HCT116 (cell line): ENCODE measurements at regions not wholly inside any gene's neighbourhood (a gene's known extent, or its start where the extent isn't known, plus 50 kb on each side); places are given as distances from the start of the nearest gene placed in this dataset.

ENCODE experiments used
- ATAC-seq: fragments of 200-7000 bp; cut with Tn5 transposase; 2 replicates; pipeline ENCODE4 v1.9.1; 2020; ENCODE audit warnings: mild to moderate bottlenecking, moderate library complexity
- BruUV-seq: library from RNA; stranded (reverse); fragments of 400-500 nt; replicated peaks from 2 replicates; lab custom pipeline; 2021; lab: Mats Ljungman, UMichigan
- CTCF ChIA-PET: fragments of 300-600 bp; sonication (Branson Sonifier 250); formaldehyde crosslinking; loops from one replicate; lab custom pipeline; 2021; ENCODE audit warnings: antibody characterized with exemption; lab: Charles Lee
- POLR2A ChIA-PET: fragments of 300-600, 350-600 bp; sonication (Branson Sonifier 250); formaldehyde crosslinking; loops from one replicate; lab custom pipeline; 2021; ENCODE audit warnings: antibody characterized with exemption; lab: Charles Lee
- RAD21 ChIA-PET, 2 experiments: fragments of 300-600 bp; sonication (Branson Sonifier 250); formaldehyde crosslinking; loops; one replicate each; lab custom pipeline; 2023; ENCODE audit warnings: low total read pairs in 2 of 2; ENCODE audit not compliant: uncharacterized antibody in 2 of 2, unreplicated experiment in 2 of 2, low non-redundant PET in 1 of 2; lab: Charles Lee
- DNase-seq: peaks from one replicate; pipeline ENCODE4 v3.0.0-alpha.2; 2010; ENCODE audit warnings: low read depth, low spot score
- H2AFZ ChIP-seq: fragments of 200-600 bp; shearing (Covaris generic), sonication (generic); 2 replicates; pipeline ENCODE4 v1.6.1; 2017; ENCODE audit warnings: low read depth, mixed run types, mixed read lengths, antibody characterized with exemption, low read length; ENCODE audit not compliant: poor library complexity, severe bottlenecking
- H3K27ac ChIP-seq: 2 replicates; pipeline ENCODE4 v1.5.1; 2012; ENCODE audit warnings: low read depth, low read length
- H3K27me3 ChIP-seq: fragments of 200-600 bp; sonication (generic); 2 replicates; pipeline ENCODE4 v1.6.1; 2016; ENCODE audit warnings: mixed run types, low read length, mixed read lengths; ENCODE audit not compliant: insufficient read depth
- H3K36me3 ChIP-seq, 2 experiments: fragments of 200-500 bp in 1 of 2; fragments of 200-600 bp in 1 of 2; sonication (Bioruptor generic) in 1 of 2; sonication (generic) in 1 of 2; 2 replicates each; pipeline versions ENCODE4 v1.5.1 to v1.6.1; 2014 to 2016; ENCODE audit warnings: low read length in 2 of 2, inconsistent platforms in 1 of 2, mixed read lengths in 1 of 2, mixed run types in 1 of 2; ENCODE audit not compliant: insufficient read depth in 2 of 2, control insufficient read depth in 1 of 2
- H3K4me1 ChIP-seq, 2 experiments: fragments of 200-600 bp in 1 of 2; sonication (generic) in 1 of 2; 2 replicates each; pipeline versions ENCODE4 v1.5.1 to v1.6.1; 2012 to 2017; ENCODE audit warnings: low read length in 2 of 2, inconsistent platforms in 1 of 2, mild to moderate bottlenecking in 1 of 2, mixed read lengths in 1 of 2, mixed run types in 1 of 2, moderate library complexity in 1 of 2; ENCODE audit not compliant: insufficient read depth in 2 of 2, control insufficient read depth in 1 of 2
- H3K4me2 ChIP-seq: fragments of 200-600 bp; sonication (generic); 2 replicates; pipeline ENCODE4 v1.6.1; 2017; ENCODE audit warnings: mixed run types, low read length, mixed read lengths
- H3K4me3 ChIP-seq, 2 experiments: fragments of 200-600 bp in 1 of 2; sonication (generic) in 1 of 2; replicated peaks in 1 of 2; 2 replicates each; pipeline ENCODE4 v1.5.1; 2011 to 2016; ENCODE audit warnings: low read length in 2 of 2, control low read depth in 1 of 2, low read depth in 1 of 2, mild to moderate bottlenecking in 1 of 2, mixed read lengths in 1 of 2, mixed run types in 1 of 2
- H3K79me2 ChIP-seq: fragments of 200-600 bp; sonication (generic); 2 replicates; pipeline ENCODE4 v1.6.1; 2017; ENCODE audit warnings: mild to moderate bottlenecking, mixed run types, low read length, moderate library complexity, mixed read lengths; ENCODE audit not compliant: insufficient read depth
- H3K9ac ChIP-seq: fragments of 200-600 bp; sonication (generic); 2 replicates; pipeline ENCODE4 v1.6.1; 2016; ENCODE audit warnings: low read length, mixed read lengths
- H3K9me2 ChIP-seq: fragments of 200-600 bp; sonication (generic), shearing (Covaris generic); 2 replicates; pipeline ENCODE4 v1.6.1; 2017; ENCODE audit warnings: mixed run types, mild to moderate bottlenecking, moderate library complexity; ENCODE audit not compliant: insufficient read depth
- H3K9me3 ChIP-seq, 2 experiments: fragments of 200-500 bp in 1 of 2; fragments of 200-600 bp in 1 of 2; sonication (Bioruptor generic) in 1 of 2; sonication (generic) in 1 of 2; 2 replicates each; pipeline ENCODE4 v1.6.1; 2014 to 2017; ENCODE audit warnings: low read length in 2 of 2, mixed read lengths in 2 of 2, inconsistent platforms in 1 of 2, low read depth in 1 of 2, mild to moderate bottlenecking in 1 of 2, mixed run types in 1 of 2, moderate library complexity in 1 of 2; ENCODE audit not compliant: control insufficient read depth in 1 of 2, insufficient read depth in 1 of 2
- H4K20me1 ChIP-seq: fragments of 200-600 bp; sonication (generic), shearing (Covaris generic); 2 replicates; pipeline ENCODE4 v1.6.1; 2017; ENCODE audit warnings: mixed run types, mild to moderate bottlenecking, moderate library complexity; ENCODE audit not compliant: insufficient read depth
- CBX3 ChIP-seq: IDR thresholded peaks from 2 replicates; pipeline ENCODE4 v1.6.1; 2012; ENCODE audit warnings: low read depth
- EGR1 ChIP-seq: IDR thresholded peaks from 2 replicates; pipeline ENCODE4 v1.6.1; 2012; ENCODE audit warnings: low read depth
- ELF1 ChIP-seq: IDR thresholded peaks from 2 replicates; pipeline ENCODE4 v1.6.1; 2012; ENCODE audit warnings: low read depth, borderline replicate concordance
- EZH2 ChIP-seq: fragments of 200-600 bp; sonication (generic); IDR thresholded peaks from 2 replicates; pipeline ENCODE4 v1.6.1; 2017; ENCODE audit warnings: antibody characterized with exemption, mixed run types
- EZH2phosphoT487 ChIP-seq: fragments of 200-600 bp; IDR thresholded peaks from 2 replicates; pipeline ENCODE4 v1.6.1; 2018; ENCODE audit warnings: antibody characterized with exemption, borderline replicate concordance
- FOSL1 ChIP-seq: IDR thresholded peaks from 2 replicates; pipeline ENCODE4 v1.6.1; 2012; ENCODE audit warnings: low read depth
- JUND ChIP-seq: IDR thresholded peaks from 2 replicates; pipeline ENCODE4 v1.6.1; 2012
- POLR2A ChIP-seq: IDR thresholded peaks from 2 replicates; pipeline ENCODE4 v1.7.0; 2011; ENCODE audit warnings: borderline replicate concordance; ENCODE audit not compliant: insufficient read depth, insufficient read length; ENCODE audit errors: extremely low read depth
- RAD21 ChIP-seq: IDR thresholded peaks from 2 replicates; pipeline ENCODE4 v1.6.1; 2012; ENCODE audit warnings: low read depth, mild to moderate bottlenecking
- SIN3A ChIP-seq: IDR thresholded peaks from 2 replicates; pipeline ENCODE4 v1.6.1; 2012; ENCODE audit warnings: low read depth
- SP1 ChIP-seq: IDR thresholded peaks from 2 replicates; pipeline ENCODE4 v1.6.1; 2012; ENCODE audit warnings: low read depth
- SRF ChIP-seq: IDR thresholded peaks from 2 replicates; pipeline ENCODE4 v1.6.1; 2012; ENCODE audit warnings: low read depth
- YY1 ChIP-seq: IDR thresholded peaks from 2 replicates; pipeline ENCODE4 v1.6.1; 2011; ENCODE audit warnings: low read length, low read depth, moderate library complexity, mild to moderate bottlenecking; ENCODE audit not compliant: insufficient replicate concordance; ENCODE audit errors: extremely low read depth
- ZFX ChIP-seq: fragments of 450-650 bp; IDR thresholded peaks from 2 replicates; pipeline ENCODE4 v1.6.1; 2017
- intact Hi-C: fragments of 100-400 bp; cut with micrococcal nuclease; formaldehyde crosslinking; loops from 2 replicates; pipeline ENCODE4 v1.10.0; 2022
- TF ChIP-seq, protein P1 (sequence below): IDR thresholded peaks from 2 replicates; pipeline ENCODE4 v1.6.1; 2011; ENCODE audit warnings: mild to moderate bottlenecking, low read length, moderate library complexity; ENCODE audit not compliant: insufficient replicate concordance; ENCODE audit errors: extremely low read depth

DNA sequence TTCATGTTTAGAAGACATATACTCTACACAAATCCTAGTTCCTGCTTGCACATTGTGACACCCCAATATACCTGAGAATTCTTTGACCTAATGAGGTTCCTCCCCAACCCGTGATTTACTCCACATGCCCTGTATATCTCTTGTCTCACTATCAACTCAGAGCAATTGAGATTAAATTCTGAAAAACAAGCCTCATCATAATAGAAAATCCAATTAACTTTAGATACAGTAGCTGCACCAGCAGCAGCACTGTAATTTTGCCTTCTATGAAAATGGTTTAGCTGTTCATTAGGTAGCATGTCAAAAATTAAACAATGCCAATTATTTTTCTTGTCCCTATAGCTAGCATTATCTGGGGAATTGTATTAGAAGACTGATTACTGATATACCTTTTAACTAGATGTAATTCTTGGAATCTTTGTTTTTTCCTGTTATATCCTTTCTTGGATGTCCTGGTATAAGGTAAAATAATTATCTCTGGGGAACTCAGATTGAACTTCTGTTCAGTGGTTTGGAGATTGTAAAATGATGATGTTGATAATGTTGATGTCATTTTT is 218.9 kb upstream of the TANK start (continued):
- TF ChIP-seq, protein P1, sequence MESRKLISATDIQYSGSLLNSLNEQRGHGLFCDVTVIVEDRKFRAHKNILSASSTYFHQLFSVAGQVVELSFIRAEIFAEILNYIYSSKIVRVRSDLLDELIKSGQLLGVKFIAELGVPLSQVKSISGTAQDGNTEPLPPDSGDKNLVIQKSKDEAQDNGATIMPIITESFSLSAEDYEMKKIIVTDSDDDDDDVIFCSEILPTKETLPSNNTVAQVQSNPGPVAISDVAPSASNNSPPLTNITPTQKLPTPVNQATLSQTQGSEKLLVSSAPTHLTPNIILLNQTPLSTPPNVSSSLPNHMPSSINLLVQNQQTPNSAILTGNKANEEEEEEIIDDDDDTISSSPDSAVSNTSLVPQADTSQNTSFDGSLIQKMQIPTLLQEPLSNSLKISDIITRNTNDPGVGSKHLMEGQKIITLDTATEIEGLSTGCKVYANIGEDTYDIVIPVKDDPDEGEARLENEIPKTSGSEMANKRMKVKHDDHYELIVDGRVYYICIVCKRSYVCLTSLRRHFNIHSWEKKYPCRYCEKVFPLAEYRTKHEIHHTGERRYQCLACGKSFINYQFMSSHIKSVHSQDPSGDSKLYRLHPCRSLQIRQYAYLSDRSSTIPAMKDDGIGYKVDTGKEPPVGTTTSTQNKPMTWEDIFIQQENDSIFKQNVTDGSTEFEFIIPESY: no peak
- TF ChIP-seq EGR1 (no peak), SP1 (no peak), CBX3 (no peak), ZFX (no peak)

DNA sequence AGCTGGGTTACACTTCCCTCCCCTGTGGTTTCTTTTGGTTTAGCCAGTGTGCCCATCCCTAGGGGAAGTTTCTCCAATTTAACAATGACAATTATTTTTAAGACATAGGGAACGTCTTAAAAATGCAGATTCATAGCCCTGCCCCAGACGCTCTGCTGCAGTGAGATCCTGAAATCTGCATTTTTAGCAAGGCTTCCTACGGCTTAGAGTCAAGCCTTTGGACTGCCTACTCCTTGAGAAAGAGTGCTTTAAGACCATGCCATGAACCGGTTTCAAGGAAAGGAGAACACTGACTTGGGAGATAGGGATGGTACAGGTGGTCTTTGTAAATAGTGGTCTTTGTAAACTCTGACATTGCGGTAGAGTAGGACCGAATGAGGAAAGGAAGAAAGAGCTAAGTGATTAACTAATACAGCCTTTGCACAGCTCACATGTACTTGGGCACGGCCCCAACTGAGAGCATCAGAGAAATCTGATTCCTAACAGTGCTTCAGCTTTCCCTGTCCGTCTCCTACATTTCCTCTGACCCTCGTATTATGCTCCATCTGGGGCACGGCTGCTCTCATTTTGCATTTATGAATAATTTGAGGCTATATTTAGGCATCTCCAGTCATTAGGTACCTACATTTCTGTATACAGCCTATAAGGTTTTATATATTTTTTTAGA is 217.6 kb upstream of the TANK start:
- ATAC-seq: no peak
- POLR2A ChIA-PET: no interaction called here

More for the DNA sequence above, 217.6 kb upstream of the TANK start:
- no peak overlapping the region for H3K9ac ChIP-seq
- H3K9me3 ChIP-seq: no peaks in the 10 kb centered on the region
- H3K36me3 ChIP-seq: no peaks in the 10 kb centered on the region
- no peak overlapping the region for H3K4me2 ChIP-seq
- H3K27ac ChIP-seq: no peak overlapping the region
- H3K4me1 ChIP-seq: no peaks in the 10 kb centered on the region
- H4K20me1 ChIP-seq: no peaks in the 10 kb centered on the region
- H3K9me2 ChIP-seq: no peaks in the 10 kb centered on the region; the same call in 1 of the 2 replicates
- intact Hi-C loops: no loop called here
- no peaks in the 10 kb centered on the region for H3K27me3 ChIP-seq
- no TSS peak for BruUV-seq
- ChIA-PET CTCF (interaction anchor here (1.2 kb wide), 1 partner anchor 51 kb away, joined by 3 read pairs; no protein-coding TSS in a partner anchor), RAD21 (no interaction called here)
- H3K79me2 ChIP-seq: no peaks in the 10 kb centered on the region
- no peak for DNase-seq
- TF ChIP-seq RAD21 (no peak), POLR2A (no peak), JUND (no peak), EZH2 (no peak), EGR1 (no peak), EZH2phosphoT487 (no peak), ZFX (no peak), FOSL1 (no peak), YY1 (no peak), SIN3A (no peak), ELF1 (no peak), SRF (no peak), CBX3 (no peak)
- TF ChIP-seq, protein P1: no peak
- H2AFZ ChIP-seq: no peak overlapping the region
- H3K4me3 ChIP-seq: no peak overlapping the region
